H9 (cell line): ENCODE measurements at regions not wholly inside any gene's neighbourhood (a gene's known extent, or its start where the extent isn't known, plus 50 kb on each side); places are given as distances from the start of the nearest gene placed in this dataset.

Source experiments
- DNase-seq: peaks from one replicate; pipeline ENCODE4 v3.0.0-alpha.2; 2017
- H2AFZ ChIP-seq: one replicate; pipeline ENCODE4 v1.6.1; 2013; ENCODE audit warnings: mild to moderate bottlenecking, low read length, control low read depth, moderate library complexity
- H2AK5ac ChIP-seq: 2 replicates; pipeline ENCODE4 v1.6.1; 2013; ENCODE audit warnings: low read length, control low read depth, mixed read lengths; ENCODE audit not compliant: insufficient read length
- H2BK120ac ChIP-seq: one replicate; pipeline ENCODE4 v1.6.1; 2013; ENCODE audit warnings: low read depth, mild to moderate bottlenecking, low read length, control low read depth, inconsistent platforms; ENCODE audit not compliant: poor library complexity, severe bottlenecking
- H2BK12ac ChIP-seq: 2 replicates; pipeline ENCODE4 v1.6.1; 2013; ENCODE audit warnings: low read length, control low read depth, mixed read lengths, low read depth; ENCODE audit not compliant: insufficient read length
- H2BK15ac ChIP-seq: 2 replicates; pipeline ENCODE4 v1.6.1; 2013; ENCODE audit warnings: low read depth, low read length, control low read depth
- H2BK20ac ChIP-seq: one replicate; pipeline ENCODE4 v1.6.1; 2013; ENCODE audit warnings: low read depth, mild to moderate bottlenecking, low read length, control low read depth, inconsistent platforms; ENCODE audit not compliant: poor library complexity, severe bottlenecking
- H2BK5ac ChIP-seq: 2 replicates; pipeline ENCODE4 v1.6.1; 2013; ENCODE audit warnings: low read length, control low read depth, mixed read lengths; ENCODE audit not compliant: insufficient read length
- H3K14ac ChIP-seq: 2 replicates; pipeline ENCODE4 v1.6.1; 2013; ENCODE audit warnings: low read length, control low read depth; ENCODE audit not compliant: insufficient read depth
- H3K18ac ChIP-seq: 2 replicates; pipeline ENCODE4 v1.6.1; 2013; ENCODE audit warnings: low read depth, mild to moderate bottlenecking, mixed read lengths, low read length, control low read depth; ENCODE audit not compliant: insufficient read length
- H3K23ac ChIP-seq: 2 replicates; pipeline ENCODE4 v1.6.1; 2013; ENCODE audit warnings: low read length, control low read depth, mixed read lengths, low read depth; ENCODE audit not compliant: insufficient read length
- H3K23me2 ChIP-seq: 2 replicates; pipeline ENCODE4 v1.6.1; 2013; ENCODE audit warnings: low read depth, mild to moderate bottlenecking, mixed read lengths, low read length, control low read depth; ENCODE audit not compliant: insufficient read length, poor library complexity, severe bottlenecking
- H3K27ac ChIP-seq: 2 replicates; pipeline ENCODE4 v1.5.1; 2013; ENCODE audit warnings: low read length, control low read depth, mixed read lengths, low read depth; ENCODE audit not compliant: insufficient read length
- H3K27me3 ChIP-seq: 2 replicates; pipeline ENCODE4 v1.6.1; 2013; ENCODE audit warnings: low read length, control low read depth, inconsistent platforms; ENCODE audit not compliant: insufficient read depth
- H3K4ac ChIP-seq: 2 replicates; pipeline ENCODE4 v1.6.1; 2013; ENCODE audit warnings: low read depth, mild to moderate bottlenecking, control low read depth, inconsistent platforms, low read length, moderate library complexity
- H3K4me1 ChIP-seq: 2 replicates; pipeline ENCODE4 v1.6.1; 2013; ENCODE audit warnings: low read length, control low read depth, inconsistent platforms; ENCODE audit not compliant: insufficient read depth
- H3K4me2 ChIP-seq: 2 replicates; pipeline ENCODE4 v1.6.1; 2013; ENCODE audit warnings: low read length, control low read depth, mixed read lengths; ENCODE audit not compliant: insufficient read length, insufficient read depth
- H3K56ac ChIP-seq: 2 replicates; pipeline ENCODE4 v1.6.1; 2013; ENCODE audit warnings: low read depth, mild to moderate bottlenecking, mixed read lengths, low read length, control low read depth; ENCODE audit not compliant: insufficient read length
- H3K79me1 ChIP-seq: 2 replicates; pipeline ENCODE4 v1.6.1; 2013; ENCODE audit warnings: low read depth, mild to moderate bottlenecking, moderate library complexity, low read length, control low read depth, inconsistent platforms; ENCODE audit not compliant: insufficient read depth, poor library complexity, severe bottlenecking
- H3K79me2 ChIP-seq: 2 replicates; pipeline ENCODE4 v1.6.1; 2013; ENCODE audit warnings: low read length, control low read depth, inconsistent platforms; ENCODE audit not compliant: insufficient read depth
- H3K9ac ChIP-seq: 2 replicates; pipeline ENCODE4 v1.6.1; 2013; ENCODE audit warnings: low read length, control low read depth, mixed read lengths; ENCODE audit not compliant: insufficient read length; ENCODE audit errors: extremely low read depth
- H3K9me3 ChIP-seq: one replicate; pipeline ENCODE4 v1.6.1; 2013; ENCODE audit warnings: low read depth, low read length, inconsistent platforms; ENCODE audit not compliant: control insufficient read depth
- H3T11ph ChIP-seq: one replicate; pipeline ENCODE4 v1.6.1; 2013; ENCODE audit warnings: mild to moderate bottlenecking, low read length, control low read depth, inconsistent platforms
- H4K20me1 ChIP-seq: one replicate; pipeline ENCODE4 v1.6.1; 2013; ENCODE audit not compliant: control insufficient read depth, insufficient read length, insufficient read depth
- H4K5ac ChIP-seq: 2 replicates; pipeline ENCODE4 v1.6.1; 2013; ENCODE audit warnings: low read depth, mild to moderate bottlenecking, mixed read lengths, low read length, control low read depth; ENCODE audit not compliant: insufficient read length
- H4K8ac ChIP-seq: replicated peaks from 2 replicates; pipeline ENCODE4 v1.6.1; 2013; ENCODE audit warnings: low read length, control low read depth, mixed read lengths, low read depth; ENCODE audit not compliant: insufficient read length
- H4K91ac ChIP-seq: 2 replicates; pipeline ENCODE4 v1.6.1; 2013; ENCODE audit warnings: low read depth, mild to moderate bottlenecking, moderate library complexity, mixed read lengths, low read length, control low read depth; ENCODE audit not compliant: insufficient read length
- H3K27ac Mint-ChIP-seq, 3 experiments: 2 replicates in 2 of 3; 3 replicates in 1 of 3; pipeline ENCODE4 v1.8.0; 2020 to 2021; ENCODE audit warnings: mixed read lengths in 3 of 3, mild to moderate bottlenecking in 1 of 3, moderate library complexity in 1 of 3
- H3K27me3 Mint-ChIP-seq: 2 replicates; pipeline ENCODE4 v1.8.0; 2021; ENCODE audit warnings: low read depth, mild to moderate bottlenecking, moderate library complexity, mixed read lengths
- H3K36me3 Mint-ChIP-seq, 3 experiments: 2 replicates in 2 of 3; 3 replicates in 1 of 3; pipeline ENCODE4 v1.8.0; 2020 to 2021; ENCODE audit warnings: low read depth in 3 of 3, mixed read lengths in 3 of 3; ENCODE audit not compliant: insufficient read depth in 1 of 3
- H3K4me1 Mint-ChIP-seq, 2 experiments: 2 replicates each; pipeline ENCODE4 v1.8.0; 2020; ENCODE audit warnings: mixed read lengths in 2 of 2
- H3K4me3 Mint-ChIP-seq, 2 experiments: 2 replicates in 1 of 2; 3 replicates in 1 of 2; pipeline ENCODE4 v1.8.0; 2020 to 2021; ENCODE audit warnings: mild to moderate bottlenecking in 2 of 2, mixed read lengths in 2 of 2, moderate library complexity in 1 of 2
- H3K9me3 Mint-ChIP-seq, 2 experiments: 2 replicates in 1 of 2; 3 replicates in 1 of 2; pipeline ENCODE4 v1.8.0; 2020; ENCODE audit warnings: mild to moderate bottlenecking in 2 of 2, mixed read lengths in 2 of 2, moderate library complexity in 1 of 2
- CTCF ChIP-seq: fragments of 200-600 bp; sonication (generic); conservative IDR thresholded peaks from 3 replicates; pipeline ENCODE4 v1.8.0; 2021; ENCODE audit warnings: antibody characterized with exemption, mild to moderate bottlenecking
- WGBS: extraction: QIAGEN DNeasy Blood & Tissue Kit; methylation state at CpG from one replicate; pipeline ENCODE4 v1.1.7; 2013; ENCODE audit warnings: missing lambda C conversion rate, low lambda C conversion rate, mixed read lengths; ENCODE audit not compliant: insufficient read length; ENCODE audit errors: extremely low coverage; 5-methylcytosine and 5-hydroxymethylcytosine counted together

DNA sequence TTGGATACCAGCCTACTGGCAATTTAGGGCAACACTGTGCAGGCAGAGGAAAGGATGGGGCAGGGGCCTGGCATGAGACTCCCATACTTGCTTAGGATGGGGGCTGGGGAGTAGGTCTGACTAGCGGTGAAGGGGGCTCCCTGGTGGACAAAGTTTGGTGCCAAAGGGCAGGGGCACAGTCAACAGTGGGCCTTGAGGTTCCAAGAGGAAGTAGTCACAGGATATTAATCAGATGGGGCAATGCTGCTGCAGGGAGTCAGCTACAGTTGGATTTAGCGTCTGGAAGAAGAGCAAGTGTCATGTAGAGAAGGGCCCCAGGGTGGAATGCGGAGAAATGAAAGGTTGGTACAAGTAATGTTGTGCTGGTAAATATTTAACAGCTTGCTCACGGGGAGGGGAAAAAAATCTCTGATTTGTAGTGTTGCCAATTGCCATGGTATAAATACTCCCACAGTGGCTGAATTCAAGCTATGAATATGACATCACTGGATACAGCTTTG, 139.4 kb downstream of the PJA1 start:
- H3K4me1 ChIP-seq, result peaks cover 4% of the 10 kb centered on the region; the same call in 1 of the 2 replicates
- no peak overlapping the region; a peak in 1 of 5 replicates for H3K4me3 Mint-ChIP-seq
- no peak overlapping the region for H3T11ph ChIP-seq
- no peak overlapping the region for H4K5ac ChIP-seq
- DNase-seq, result no peak
- H2AK5ac ChIP-seq, result no peak overlapping the region
- H3K9ac ChIP-seq, result no peak overlapping the region
- H3K56ac ChIP-seq, result no peak overlapping the region
- H3K23me2 ChIP-seq, result no peaks in the 10 kb centered on the region
- H2BK15ac ChIP-seq, result no peak overlapping the region
- H3K79me1 ChIP-seq, result no peaks in the 10 kb centered on the region
- peaks cover 11 to 15% of the 10 kb centered on the region in 2 experiments for H3K4me1 Mint-ChIP-seq
- peaks cover 2% of the 10 kb centered on the region for H3K27me3 Mint-ChIP-seq
- no peak overlapping the region for H3K4ac ChIP-seq
- peaks cover 50 to 52% of the 10 kb centered on the region in 2 experiments for H3K9me3 Mint-ChIP-seq
- no peak overlapping the region for H3K23ac ChIP-seq
- TF ChIP-seq CTCF, result no peak
- no peak overlapping the region for H2BK120ac ChIP-seq
- WGBS, result no CpG with 5 or more reads among the region's 4 CpGs
- H3K36me3 Mint-ChIP-seq, result peaks cover 0 to 3% (median 0%) of the 10 kb centered on the region in 3 experiments; a peak in 1 of 7 replicates
- no peak overlapping the region for H2BK20ac ChIP-seq
- H2BK5ac ChIP-seq, result no peak overlapping the region
- H3K27ac Mint-ChIP-seq, result no peak overlapping the region; a peak in 2 of 7 replicates
- H2BK12ac ChIP-seq, result no peak overlapping the region
- H4K20me1 ChIP-seq, result no peaks in the 10 kb centered on the region
- no peaks in the 10 kb centered on the region for H3K9me3 ChIP-seq
- H2AFZ ChIP-seq, result no peak overlapping the region
- H3K27me3 ChIP-seq, result no peaks in the 10 kb centered on the region
- H4K91ac ChIP-seq, result no peak overlapping the region
- no peak overlapping the region for H3K4me2 ChIP-seq
- H3K18ac ChIP-seq, result no peak overlapping the region
- no peak overlapping the region for H4K8ac ChIP-seq
- H3K79me2 ChIP-seq, result no peaks in the 10 kb centered on the region
- H3K14ac ChIP-seq, result no peak overlapping the region
- H3K27ac ChIP-seq, result no peak overlapping the region
